ENCODE measurements at regions not wholly inside any gene's neighbourhood (a gene's known extent, or its start where the extent isn't known, plus 50 kb on each side); places are given as distances from the start of the nearest gene placed in this dataset.

GRCh38 chr4:116588783-116589182 lies 496.6 kb downstream of the TRAM1L1 start:
- no peak overlapping the region for H3K4me3 ChIP-seq (ENCODE audit: low read length)
- no peak for DNase-seq (ENCODE audit: low read depth)
- TF ChIP-seq, protein P1, sequence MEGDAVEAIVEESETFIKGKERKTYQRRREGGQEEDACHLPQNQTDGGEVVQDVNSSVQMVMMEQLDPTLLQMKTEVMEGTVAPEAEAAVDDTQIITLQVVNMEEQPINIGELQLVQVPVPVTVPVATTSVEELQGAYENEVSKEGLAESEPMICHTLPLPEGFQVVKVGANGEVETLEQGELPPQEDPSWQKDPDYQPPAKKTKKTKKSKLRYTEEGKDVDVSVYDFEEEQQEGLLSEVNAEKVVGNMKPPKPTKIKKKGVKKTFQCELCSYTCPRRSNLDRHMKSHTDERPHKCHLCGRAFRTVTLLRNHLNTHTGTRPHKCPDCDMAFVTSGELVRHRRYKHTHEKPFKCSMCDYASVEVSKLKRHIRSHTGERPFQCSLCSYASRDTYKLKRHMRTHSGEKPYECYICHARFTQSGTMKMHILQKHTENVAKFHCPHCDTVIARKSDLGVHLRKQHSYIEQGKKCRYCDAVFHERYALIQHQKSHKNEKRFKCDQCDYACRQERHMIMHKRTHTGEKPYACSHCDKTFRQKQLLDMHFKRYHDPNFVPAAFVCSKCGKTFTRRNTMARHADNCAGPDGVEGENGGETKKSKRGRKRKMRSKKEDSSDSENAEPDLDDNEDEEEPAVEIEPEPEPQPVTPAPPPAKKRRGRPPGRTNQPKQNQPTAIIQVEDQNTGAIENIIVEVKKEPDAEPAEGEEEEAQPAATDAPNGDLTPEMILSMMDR (conservative IDR thresholded peaks at IDR 0.05; ENCODE audit: low read depth, low read length), result no peak

- no peak for DNase-seq (ENCODE audit: low read depth)
- no peak overlapping the region for H3K4me3 ChIP-seq (ENCODE audit: low read length)
- TF ChIP-seq, protein P1 (conservative IDR thresholded peaks at IDR 0.05; ENCODE audit: low read depth, low read length), result no peak
Observed at GRCh38 chr4:116585246-116585645, 500.1 kb downstream of the TRAM1L1 start.

DNA sequence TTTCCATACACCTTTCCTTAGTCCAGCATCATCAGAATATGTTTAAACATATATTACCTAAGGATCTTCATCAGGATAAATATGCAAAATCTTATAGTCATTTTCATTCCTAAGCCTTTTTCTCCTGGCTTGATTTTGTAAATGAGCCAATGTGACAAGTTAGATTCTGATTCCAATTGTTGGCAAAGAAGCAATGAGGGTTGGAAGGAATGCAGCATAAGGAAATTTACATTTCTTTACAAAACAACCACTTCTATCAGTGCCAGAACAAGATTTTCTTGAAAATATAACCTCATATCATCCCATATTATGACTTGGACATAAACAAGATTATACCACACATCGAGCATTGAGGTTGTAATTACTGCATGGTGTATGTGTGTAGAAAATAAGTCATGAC lies 508.1 kb downstream of the TRAM1L1 start:
- no peak overlapping the region for H3K4me3 ChIP-seq (ENCODE audit: low read length)
- TF ChIP-seq, protein P1 (conservative IDR thresholded peaks at IDR 0.05; ENCODE audit: low read depth, low read length), result no peak
- no peak for DNase-seq (ENCODE audit: low read depth)

- no peak for DNase-seq (ENCODE audit: low read depth)
- TF ChIP-seq, protein P1 (conservative IDR thresholded peaks at IDR 0.05; ENCODE audit: low read depth, low read length), result no peak
- no peak overlapping the region for H3K4me3 ChIP-seq (ENCODE audit: low read length)
Observed at GRCh38 chr4:116573540-116573939, 511.8 kb downstream of the TRAM1L1 start.

DNA sequence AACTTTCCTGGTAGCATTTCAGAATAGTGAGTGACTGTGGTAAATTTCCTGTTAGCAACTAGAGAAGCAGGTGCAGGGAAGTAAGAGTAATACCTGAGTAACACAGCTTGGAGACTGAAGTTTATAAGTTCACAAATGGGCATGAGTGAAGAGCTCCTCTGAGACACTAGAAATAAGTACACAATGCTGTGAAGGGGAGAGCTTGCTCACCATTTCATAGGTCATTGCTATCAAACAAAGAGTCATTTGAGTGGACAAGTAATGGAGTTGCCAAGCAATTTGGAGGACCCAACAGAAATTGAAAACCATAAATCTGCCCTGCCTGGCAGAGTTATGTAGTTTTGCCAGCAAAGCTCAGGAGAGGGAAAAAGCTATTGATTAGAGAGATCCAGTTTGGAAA lies 523.6 kb downstream of the TRAM1L1 start:
- TF ChIP-seq, protein P1 (conservative IDR thresholded peaks at IDR 0.05; ENCODE audit: low read depth, low read length), result no peak
- DNase-seq (ENCODE audit: low read depth), result no peak
- no peak overlapping the region for H3K4me3 ChIP-seq (ENCODE audit: low read length)

DNA sequence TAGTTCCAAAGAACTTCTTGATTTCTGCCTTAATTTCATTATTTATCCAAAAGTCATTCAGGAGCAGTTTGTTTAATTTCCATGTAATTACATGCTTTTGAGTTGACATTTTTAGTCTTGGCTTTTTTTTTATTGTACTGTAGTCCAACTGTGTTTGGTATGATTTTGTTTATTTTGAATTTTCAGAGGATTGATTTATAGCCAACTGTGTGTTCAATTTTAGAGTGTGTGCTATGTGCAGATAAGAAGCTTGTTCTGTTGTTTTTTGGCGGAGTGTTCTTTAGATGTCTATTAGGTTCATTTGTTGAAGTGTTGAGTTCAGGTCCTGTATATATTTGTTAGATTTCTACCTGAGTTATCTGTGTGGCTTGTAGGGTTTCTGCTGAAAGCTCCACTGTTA lies 533.6 kb downstream of the TRAM1L1 start:
- H3K4me3 ChIP-seq (ENCODE audit: low read length), result no peak overlapping the region
- TF ChIP-seq, protein P1 (conservative IDR thresholded peaks at IDR 0.05; ENCODE audit: low read depth, low read length), result no peak
- DNase-seq (ENCODE audit: low read depth), result no peak

- no peak overlapping the region for H3K4me3 ChIP-seq (ENCODE audit: low read length)
- no peak for DNase-seq (ENCODE audit: low read depth)
- TF ChIP-seq, protein P1 (conservative IDR thresholded peaks at IDR 0.05; ENCODE audit: low read depth, low read length), result no peak
Observed at GRCh38 chr4:116547632-116548031, 537.7 kb downstream of the TRAM1L1 start.

Measured in retinal pigment epithelial cell (primary cell).